ENCODE measurements at regions not wholly inside any gene's neighbourhood (a gene's known extent, or its start where the extent isn't known, plus 50 kb on each side); places are given as distances from the start of the nearest gene placed in this dataset.

DNA sequence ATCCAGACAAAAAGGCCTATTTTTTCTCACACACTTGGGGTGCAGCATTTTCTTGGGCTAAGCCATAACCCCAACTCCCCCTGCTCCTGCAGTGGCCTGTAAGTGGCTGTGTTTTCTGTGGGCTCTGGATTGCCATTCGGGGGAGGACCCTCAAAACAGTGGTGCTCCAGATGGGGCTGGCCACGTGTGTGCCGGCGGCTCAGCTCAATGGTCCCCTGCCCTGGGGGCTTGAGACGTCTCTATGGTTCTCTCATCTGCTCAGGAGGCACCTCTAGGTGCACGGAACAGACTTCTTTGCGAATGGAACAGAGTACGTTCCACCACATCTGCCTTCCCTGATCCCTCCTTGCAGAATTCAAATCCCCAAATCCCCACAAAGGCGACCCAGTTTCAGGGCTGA lies 250.0 kb upstream of the SHH start:
- H3K27me3 ChIP-seq (ENCODE audit: insufficient read depth, poor library complexity, severe bottlenecking), result peaks cover 2% of the 10 kb centered on the region
- no peak for DNase-seq (ENCODE audit: low read depth in 1 of 2, low spot score in 1 of 2)
- H3K4me3 ChIP-seq (replicated peaks; ENCODE audit: insufficient read depth, low read length), result no peak overlapping the region
- no peak overlapping the region for H3K27ac ChIP-seq (replicated peaks)
- no peak for TF ChIP-seq CTCF (IDR thresholded peaks at IDR 0.05; ENCODE audit: insufficient read depth, low read length)
- no peak for TF ChIP-seq REST (IDR thresholded peaks at IDR 0.05; ENCODE audit: insufficient replicate concordance, low read depth)
- no peak for TF ChIP-seq POLR2AphosphoS5 (IDR thresholded peaks at IDR 0.05; ENCODE audit: low read depth)
- TF ChIP-seq SPI1 (IDR thresholded peaks at IDR 0.05; ENCODE audit: borderline replicate concordance, low read depth), result no peak
- no peak for TF ChIP-seq GABPA (IDR thresholded peaks at IDR 0.05; ENCODE audit: low read depth)

- DNase-seq (ENCODE audit: low read depth in 1 of 2, low spot score in 1 of 2), result no peak
- TF ChIP-seq POLR2AphosphoS5 (IDR thresholded peaks at IDR 0.05; ENCODE audit: low read depth), result no peak
- TF ChIP-seq SPI1 (IDR thresholded peaks at IDR 0.05; ENCODE audit: borderline replicate concordance, low read depth), result no peak
- TF ChIP-seq REST (IDR thresholded peaks at IDR 0.05; ENCODE audit: insufficient replicate concordance, low read depth), result no peak
- no peak for TF ChIP-seq CTCF (IDR thresholded peaks at IDR 0.05; ENCODE audit: insufficient read depth, low read length)
- no peak for TF ChIP-seq GABPA (IDR thresholded peaks at IDR 0.05; ENCODE audit: low read depth)
- Histone ChIP-seq H3K27me3 (ENCODE audit: insufficient read depth, poor library complexity, severe bottlenecking) (peaks cover 2% of the 10 kb centered on the region), H3K4me3 (replicated peaks; ENCODE audit: insufficient read depth, low read length) (no peak overlapping the region), H3K27ac (replicated peaks) (no peak overlapping the region)
These were observed 249.5 kb upstream of the SHH start for GRCh38 chr7:156061689-156062255.

DNA sequence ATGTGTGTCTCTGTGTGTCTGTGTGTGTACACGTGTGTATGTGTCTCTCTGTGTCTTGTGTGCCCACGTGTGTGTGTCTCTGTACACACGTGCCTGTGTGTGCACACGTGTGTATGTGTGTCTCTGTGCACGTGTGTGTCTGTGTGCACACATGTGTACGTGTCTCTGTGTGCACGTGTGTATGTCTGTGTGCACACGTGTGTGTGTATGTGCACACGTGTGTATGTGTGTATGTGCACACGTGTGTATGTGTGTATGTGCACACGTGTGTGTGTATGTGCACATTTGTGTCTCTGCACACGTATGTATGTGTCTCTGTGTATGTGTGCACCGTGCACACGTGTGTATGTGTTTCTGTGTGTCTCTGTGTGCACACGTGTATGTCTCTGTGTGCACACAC lies 248.7 kb upstream of the SHH start:
- TF ChIP-seq CTCF (IDR thresholded peaks at IDR 0.05; ENCODE audit: insufficient read depth, low read length) (no peak), REST (IDR thresholded peaks at IDR 0.05; ENCODE audit: insufficient replicate concordance, low read depth) (no peak), SPI1 (IDR thresholded peaks at IDR 0.05; ENCODE audit: borderline replicate concordance, low read depth) (no peak), GABPA (IDR thresholded peaks at IDR 0.05; ENCODE audit: low read depth) (no peak), POLR2AphosphoS5 (IDR thresholded peaks at IDR 0.05; ENCODE audit: low read depth) (no peak)
- no peak overlapping the region for H3K27ac ChIP-seq (replicated peaks)
- DNase-seq (ENCODE audit: low read depth in 1 of 2, low spot score in 1 of 2), result no peak
- H3K27me3 ChIP-seq (ENCODE audit: insufficient read depth, poor library complexity, severe bottlenecking), result peaks cover 2% of the 10 kb centered on the region
- no peak overlapping the region for H3K4me3 ChIP-seq (replicated peaks; ENCODE audit: insufficient read depth, low read length)
